GM21367 (cell line): ENCODE measurements at regions not wholly inside any gene's neighbourhood (a gene's known extent, or its start where the extent isn't known, plus 50 kb on each side); places are given as distances from the start of the nearest gene placed in this dataset.
"Not testable (repeated sequence)": the region's sequence is repeated elsewhere in the genome, so short reads cannot be mapped to it uniquely, and the experiment has no call there.

Source experiments
- ATAC-seq: cut with Tn5 transposase; IDR thresholded peaks from one replicate; pipeline ENCODE4 v1.9.1; 2021; ENCODE audit not compliant: unreplicated experiment

- ATAC-seq, result no peak
These were observed 112.0 kb downstream of the ZNF648 start for GRCh38 chr1:181949500-181949899.

DNA sequence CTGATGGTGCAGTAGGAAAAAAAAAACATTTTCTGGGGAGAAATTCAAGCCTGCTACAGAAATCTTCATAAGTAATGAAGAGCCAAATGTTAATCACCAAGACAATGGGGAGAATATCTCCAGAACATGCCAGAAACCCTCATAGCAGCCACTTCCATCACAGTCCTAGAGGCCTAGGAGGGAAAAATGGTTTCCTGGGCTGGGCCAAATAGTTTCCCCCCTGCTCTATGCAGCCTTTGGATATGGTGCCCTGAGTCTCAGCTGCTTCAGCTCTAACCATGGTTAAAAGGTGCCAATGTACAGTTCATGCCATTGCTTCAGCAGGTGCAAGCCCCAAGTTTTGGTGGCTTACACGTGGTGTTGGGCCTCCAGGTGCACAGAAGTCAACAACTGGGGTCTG lies 113.1 kb downstream of the ZNF648 start:
- no peak for ATAC-seq

DNA sequence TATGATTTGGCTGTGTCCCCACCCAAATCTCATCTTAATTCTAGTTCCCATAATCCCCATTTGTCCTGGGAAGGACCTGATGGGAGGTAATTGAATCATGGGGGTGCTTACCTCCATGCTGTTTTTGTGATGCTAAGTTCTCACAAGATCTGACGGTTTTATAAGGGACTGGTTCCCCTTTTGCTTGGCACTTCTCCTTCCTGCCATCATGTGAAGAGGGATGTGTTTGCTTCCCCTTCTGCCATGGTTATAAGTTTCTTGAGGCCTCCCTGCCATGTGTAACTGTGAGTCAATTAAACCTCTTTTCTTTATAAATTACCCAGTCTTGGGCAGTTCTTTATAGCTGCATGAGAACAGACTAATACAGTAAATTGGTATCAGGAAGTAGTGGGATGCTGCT lies 114.1 kb downstream of the ZNF648 start:
- no peak for ATAC-seq

DNA sequence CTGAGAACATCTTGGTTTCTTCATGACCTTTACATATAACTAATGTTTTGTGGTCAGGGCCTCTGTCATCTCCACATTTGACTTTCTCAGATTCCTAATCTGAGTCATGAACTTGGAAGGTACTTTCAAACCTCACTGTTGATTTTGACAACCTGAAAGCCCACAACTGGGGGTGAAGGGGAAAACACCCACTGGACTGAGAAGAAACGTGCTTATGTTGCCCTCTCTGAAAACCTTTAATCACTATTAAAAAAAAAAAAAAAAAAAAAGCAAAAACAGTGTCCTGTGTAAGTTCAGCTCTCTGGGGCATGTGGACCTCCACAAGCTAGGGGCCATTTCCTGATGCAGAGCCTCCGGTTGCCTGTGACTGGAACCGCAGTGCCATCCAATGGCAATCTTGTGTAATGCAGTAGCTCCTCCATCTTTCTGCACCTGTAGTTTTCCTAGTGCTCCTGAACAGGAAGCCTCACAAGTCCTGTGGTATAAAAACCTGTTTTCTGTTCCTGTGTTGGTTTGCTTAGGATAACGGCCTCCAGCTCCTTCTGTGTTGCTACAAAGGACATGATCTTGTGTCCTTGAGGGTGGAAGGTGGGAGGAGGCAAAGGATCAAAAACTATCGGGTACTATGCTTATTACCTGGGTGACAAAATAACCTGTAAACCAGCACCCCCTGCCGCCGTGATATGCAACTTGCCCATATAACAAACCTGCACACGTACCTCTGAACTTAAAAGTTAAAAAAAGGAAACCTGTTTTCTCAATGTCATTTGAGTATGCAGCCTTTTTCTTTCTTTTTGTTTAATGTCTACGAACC lies 124.5 kb downstream of the ZNF648 start:
- peak; percentile 92 for ATAC-seq

- ATAC-seq, result peak; percentile 20
These were observed 125.2 kb downstream of the ZNF648 start for GRCh38 chr1:181936269-181936668.

- ATAC-seq, result no peak
These were observed 129.6 kb downstream of the ZNF648 start for GRCh38 chr1:181931873-181932272.

- ATAC-seq, result no peak
These were observed 131.3 kb downstream of the ZNF648 start for GRCh38 chr1:181930187-181930586.

DNA sequence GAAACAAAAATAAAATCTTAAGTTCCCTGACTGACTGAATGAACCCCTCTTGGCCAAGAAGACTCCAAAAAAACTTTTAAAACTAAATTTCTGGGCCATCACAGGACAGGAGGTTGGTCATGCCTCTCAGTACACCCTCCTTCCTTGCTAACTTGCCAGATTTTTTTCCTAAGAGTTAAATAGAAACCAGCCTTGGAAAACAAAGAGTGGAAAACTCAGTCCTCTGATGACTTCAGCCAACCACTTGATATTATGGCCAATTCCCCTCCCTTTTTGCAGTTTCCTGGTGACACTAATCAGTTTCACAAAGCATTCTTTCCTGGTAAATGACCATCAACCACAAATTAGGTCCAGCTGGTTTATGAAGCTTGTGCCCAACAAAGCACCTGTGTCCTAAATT lies 134.8 kb downstream of the ZNF648 start:
- no peak for ATAC-seq

- ATAC-seq, result not testable (repeated sequence)
These were observed 137.5 kb downstream of the ZNF648 start for GRCh38 chr1:181924034-181924433.

DNA sequence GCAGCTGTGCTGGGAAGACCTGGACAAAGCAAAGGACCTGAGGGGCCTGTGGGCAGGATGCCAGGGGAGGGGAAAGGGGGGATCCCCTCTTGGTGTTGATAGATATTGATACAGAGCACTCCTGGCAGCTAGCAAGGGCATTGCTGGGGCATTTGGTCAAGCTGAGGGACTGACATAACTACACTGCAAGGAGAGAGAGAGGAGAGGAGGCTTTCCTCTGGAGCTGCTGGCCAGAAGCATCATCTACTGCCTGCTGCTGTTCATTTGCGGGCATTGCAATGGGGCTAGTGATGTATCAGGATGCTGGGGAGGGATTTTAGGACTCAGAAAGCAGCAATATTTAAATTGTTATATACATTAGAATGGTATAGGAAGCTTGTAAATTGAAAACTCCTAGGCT lies 142.0 kb downstream of the ZNF648 start:
- ATAC-seq, result no peak

DNA sequence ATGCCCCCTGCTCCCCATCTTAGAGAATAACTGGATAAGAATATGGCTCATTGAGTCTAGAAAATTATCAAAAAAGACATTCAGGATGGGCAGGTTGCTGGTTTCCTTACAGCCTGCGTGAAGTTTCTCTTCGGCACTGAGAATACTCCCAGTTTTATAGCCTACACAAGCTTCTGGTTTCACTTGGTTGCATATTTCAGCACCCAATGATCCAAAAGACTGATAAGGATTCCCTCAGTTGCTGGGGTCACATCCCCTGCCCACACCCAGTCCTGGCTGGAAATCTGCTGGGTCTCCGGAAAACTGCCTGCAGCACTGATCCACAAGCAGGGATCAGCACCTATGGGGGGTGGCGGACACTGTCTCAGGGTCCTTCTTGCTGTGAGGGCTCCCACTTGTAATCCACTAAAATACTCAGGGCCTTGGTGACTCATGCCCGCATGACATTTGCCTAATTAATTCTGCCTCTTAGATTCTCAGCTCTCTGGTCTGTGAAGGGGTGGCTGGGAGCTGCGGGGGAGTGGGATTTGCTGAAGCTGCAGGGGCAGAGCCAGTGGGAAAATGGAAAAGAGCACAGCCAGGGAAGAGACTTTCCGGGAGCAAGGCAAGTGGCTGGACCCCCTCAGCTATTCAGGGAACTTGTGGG lies 142.5 kb downstream of the ZNF648 start:
- no peak for ATAC-seq

DNA sequence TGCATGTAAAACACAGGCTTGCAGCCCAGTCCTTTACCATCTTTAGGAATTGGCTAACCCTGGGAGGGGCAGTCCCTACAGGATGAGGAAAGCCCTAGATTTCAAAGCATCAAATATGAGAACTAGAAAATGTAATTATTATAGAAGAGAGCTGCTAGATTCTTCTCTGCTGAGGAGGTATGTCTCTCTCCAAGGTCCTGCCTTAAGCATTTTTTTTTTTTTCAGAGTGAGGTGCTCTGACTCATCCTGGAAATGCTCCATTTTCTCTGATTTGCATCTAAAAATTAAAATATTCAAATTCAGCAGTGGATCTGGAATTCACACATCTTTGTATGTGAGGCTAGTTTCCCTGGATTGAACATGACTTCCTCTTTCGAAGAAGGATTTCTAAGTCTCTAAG lies 149.8 kb downstream of the ZNF648 start:
- no peak for ATAC-seq

GRCh38 chr1:181910905-181911304 lies 150.6 kb downstream of the ZNF648 start:
- ATAC-seq, result no peak

GRCh38 chr1:181909010-181909409 lies 152.5 kb downstream of the ZNF648 start:
- no peak for ATAC-seq

- ATAC-seq, result no peak
These were observed 154.9 kb downstream of the ZNF648 start for GRCh38 chr1:181906631-181907030.

DNA sequence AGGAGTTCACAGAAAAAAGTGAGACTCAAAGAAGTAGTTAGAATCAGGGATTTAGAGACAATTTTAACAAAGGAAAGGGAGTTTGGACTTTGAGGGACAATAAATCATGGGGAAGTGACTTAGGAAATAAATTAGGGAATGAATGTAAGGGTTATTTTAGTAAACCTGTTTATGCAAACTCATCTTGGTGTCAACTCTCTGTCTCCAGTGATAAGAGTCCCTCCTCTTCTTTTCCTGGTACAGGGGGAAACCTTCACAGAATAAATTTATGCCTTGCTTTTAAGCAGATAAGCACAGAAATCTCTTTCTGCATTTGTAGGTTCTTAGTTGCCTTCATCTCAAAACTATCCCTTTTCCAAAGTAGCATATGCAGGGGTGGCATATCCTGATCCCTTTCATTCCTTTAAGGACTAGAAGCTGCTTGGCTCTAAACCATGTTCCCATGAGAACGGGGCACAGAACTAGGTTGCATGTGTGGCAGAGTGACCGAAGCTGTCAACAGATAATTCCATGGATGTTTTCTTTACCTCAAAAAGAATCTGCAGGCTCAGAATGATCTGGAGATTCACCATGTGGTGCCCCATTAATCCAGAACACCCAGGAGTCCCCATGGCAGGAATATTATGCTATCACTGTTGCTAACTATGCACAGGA lies 155.4 kb downstream of the ZNF648 start:
- no peak for ATAC-seq

DNA sequence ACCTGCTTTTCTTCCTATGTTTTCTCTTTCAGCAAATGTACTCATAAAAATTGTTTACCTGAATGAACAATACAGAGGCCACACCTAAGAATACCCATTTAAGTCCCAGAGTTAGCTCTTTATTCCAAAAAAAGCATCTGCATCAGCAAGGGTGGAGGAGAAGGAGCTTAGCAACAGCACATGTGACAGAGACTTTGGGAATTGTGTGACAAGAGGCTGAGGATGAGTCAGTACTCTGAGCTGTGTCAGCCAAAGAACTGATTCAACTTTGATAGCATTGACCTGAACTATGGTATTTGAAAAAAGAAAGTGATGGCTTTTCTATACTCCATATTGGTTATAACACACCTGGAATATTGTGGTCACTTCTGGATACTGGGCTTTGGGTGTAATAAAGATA lies 162.7 kb downstream of the ZNF648 start:
- ATAC-seq, result no peak

DNA sequence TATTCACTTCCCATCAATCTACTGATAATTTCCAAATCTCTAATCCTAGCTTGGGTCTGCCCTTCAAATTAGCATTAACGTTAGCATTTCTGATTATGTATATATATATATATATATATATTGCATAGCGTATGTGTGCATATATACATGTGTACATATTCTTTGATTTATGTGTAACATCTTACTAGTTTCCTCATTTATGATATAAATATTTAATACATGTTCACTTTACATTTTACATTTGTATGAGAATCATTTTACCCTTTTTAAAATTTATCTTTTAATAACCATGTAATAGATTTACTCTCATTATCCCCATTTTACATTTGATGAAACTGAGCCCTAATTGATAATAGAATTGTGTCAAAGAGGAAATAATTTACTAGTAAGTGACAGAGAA lies 164.7 kb downstream of the ZNF648 start:
- ATAC-seq, result no peak

- no peak for ATAC-seq
These were observed 167.1 kb downstream of the ZNF648 start for GRCh38 chr1:181894439-181894859.

- ATAC-seq, result no peak
These were observed 167.6 kb downstream of the ZNF648 start for GRCh38 chr1:181893937-181894336.

- ATAC-seq, result not testable (repeated sequence)
These were observed 168.4 kb downstream of the ZNF648 start for GRCh38 chr1:181893150-181893549.

GRCh38 chr1:181872562-181872961 lies 188.9 kb downstream of the ZNF648 start:
- no peak for ATAC-seq
